HG03139 (cell line): ENCODE measurements at regions not wholly inside any gene's neighbourhood (a gene's known extent, or its start where the extent isn't known, plus 50 kb on each side); places are given as distances from the start of the nearest gene placed in this dataset.
"Not testable (repeated sequence)": the region's sequence is repeated elsewhere in the genome, so short reads cannot be mapped to it uniquely, and the experiment has no call there.

Experiments
- ATAC-seq: cut with Tn5 transposase; IDR thresholded peaks from one replicate; pipeline ENCODE4 v1.9.1; 2021; ENCODE audit not compliant: unreplicated experiment

GRCh38 chr6:84975316-84975715 lies 210.9 kb upstream of the TBX18 start:
- no peak for ATAC-seq

- ATAC-seq = no peak
Measured at GRCh38 chr6:84973606-84974005, 209.2 kb upstream of the TBX18 start.

DNA sequence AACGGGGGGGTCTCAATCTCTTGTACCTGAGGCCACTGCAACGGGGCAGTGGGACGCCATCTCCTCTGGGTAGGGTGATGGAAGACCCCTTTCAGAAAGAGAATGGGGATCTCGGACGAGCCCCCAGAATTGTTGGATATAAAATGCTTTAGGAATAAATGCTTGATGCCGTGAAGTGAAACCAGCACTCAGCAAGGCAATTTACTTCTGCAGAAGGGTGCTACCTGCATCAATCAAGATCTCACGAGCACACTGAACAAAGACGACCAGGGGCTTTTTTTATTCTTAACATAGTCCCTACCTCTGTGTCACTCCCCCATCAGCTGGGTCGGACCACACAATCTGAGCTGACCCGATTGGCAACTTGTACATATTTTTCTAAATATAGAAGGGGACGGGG lies 203.6 kb upstream of the TBX18 start:
- ATAC-seq = no peak

GRCh38 chr6:84967389-84967788 lies 203.0 kb upstream of the TBX18 start:
- ATAC-seq = no peak

DNA sequence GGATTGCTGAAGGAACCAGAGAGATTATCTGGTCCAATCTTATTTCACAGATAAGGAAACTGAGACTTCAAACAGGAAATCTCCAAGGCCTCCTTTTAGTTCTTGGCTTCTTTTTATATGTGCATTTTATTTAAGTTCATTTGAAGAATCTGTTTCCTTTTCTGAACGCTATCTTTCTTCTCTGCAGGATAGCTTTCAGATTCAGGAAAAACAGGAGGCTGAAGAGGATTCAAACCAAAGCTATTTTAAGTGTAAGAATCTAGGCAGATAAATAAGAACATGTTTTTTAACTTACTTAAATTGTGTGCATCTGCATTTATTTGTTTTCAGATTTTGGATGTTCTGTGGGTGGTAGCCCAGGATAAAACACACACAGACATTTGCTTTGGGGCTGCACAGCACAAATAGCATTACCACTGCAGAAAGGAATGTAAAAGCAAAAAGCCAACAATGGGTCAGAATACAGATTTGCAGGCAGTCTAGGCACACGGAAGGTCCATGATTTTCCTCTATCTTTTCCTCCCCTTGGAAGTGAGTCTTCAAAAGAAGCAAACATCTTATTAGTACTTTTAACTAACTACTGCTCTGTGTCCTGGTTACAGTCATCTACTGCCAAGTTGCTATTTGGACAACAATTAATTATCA lies 188.8 kb upstream of the TBX18 start:
- ATAC-seq = no peak

DNA sequence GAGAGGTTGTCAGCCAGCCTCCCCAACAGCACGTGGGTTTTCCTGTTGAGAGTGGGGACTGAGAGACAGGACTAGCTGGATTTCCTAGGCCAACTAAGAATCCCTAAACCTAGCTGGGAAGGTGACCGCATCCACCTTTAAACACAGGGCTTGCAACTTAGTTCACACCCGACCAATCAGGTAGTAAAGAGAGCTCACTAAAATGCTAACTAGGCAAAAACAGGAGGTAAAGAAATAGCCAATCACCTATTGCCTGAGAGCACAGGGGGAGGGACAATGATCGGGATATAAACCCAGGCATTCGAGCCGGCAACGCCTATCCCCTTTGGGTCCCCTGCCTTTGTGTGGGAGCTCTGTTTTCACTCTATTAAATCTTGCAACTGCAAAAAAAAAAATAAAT lies 180.5 kb upstream of the TBX18 start:
- ATAC-seq = not testable (repeated sequence)

GRCh38 chr6:84943905-84944304 lies 179.5 kb upstream of the TBX18 start:
- ATAC-seq = no peak

DNA sequence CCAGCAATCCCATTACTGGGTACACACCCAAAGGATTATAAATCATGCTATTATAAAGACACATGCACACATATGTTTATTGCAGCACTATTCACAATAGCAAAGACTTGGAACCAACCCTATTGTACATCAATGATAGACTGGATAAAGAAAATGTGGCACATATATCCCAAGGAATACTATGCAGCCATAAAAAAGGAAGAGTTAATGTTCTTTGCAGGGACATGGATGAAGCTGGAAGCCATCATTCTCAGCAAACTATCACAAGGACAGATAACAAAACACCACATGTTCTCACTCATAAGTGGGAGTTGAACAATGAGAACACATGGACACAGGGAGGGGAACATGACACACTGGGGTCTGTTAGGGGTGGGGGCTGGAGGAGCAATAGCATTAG lies 177.2 kb upstream of the TBX18 start:
- ATAC-seq = not testable (repeated sequence)

GRCh38 chr6:84929212-84929611 lies 164.8 kb upstream of the TBX18 start:
- ATAC-seq = no peak

- no peak for ATAC-seq
Measured at GRCh38 chr6:84927551-84927950, 163.2 kb upstream of the TBX18 start.

- ATAC-seq = no peak
Measured at GRCh38 chr6:84926189-84927155, 162.1 kb upstream of the TBX18 start.

- ATAC-seq = no peak
Measured at GRCh38 chr6:84921891-84922290, 157.5 kb upstream of the TBX18 start.

- no peak for ATAC-seq
Measured at GRCh38 chr6:84920021-84920420, 155.6 kb upstream of the TBX18 start.

GRCh38 chr6:84916704-84917103 lies 152.3 kb upstream of the TBX18 start:
- no peak for ATAC-seq

DNA sequence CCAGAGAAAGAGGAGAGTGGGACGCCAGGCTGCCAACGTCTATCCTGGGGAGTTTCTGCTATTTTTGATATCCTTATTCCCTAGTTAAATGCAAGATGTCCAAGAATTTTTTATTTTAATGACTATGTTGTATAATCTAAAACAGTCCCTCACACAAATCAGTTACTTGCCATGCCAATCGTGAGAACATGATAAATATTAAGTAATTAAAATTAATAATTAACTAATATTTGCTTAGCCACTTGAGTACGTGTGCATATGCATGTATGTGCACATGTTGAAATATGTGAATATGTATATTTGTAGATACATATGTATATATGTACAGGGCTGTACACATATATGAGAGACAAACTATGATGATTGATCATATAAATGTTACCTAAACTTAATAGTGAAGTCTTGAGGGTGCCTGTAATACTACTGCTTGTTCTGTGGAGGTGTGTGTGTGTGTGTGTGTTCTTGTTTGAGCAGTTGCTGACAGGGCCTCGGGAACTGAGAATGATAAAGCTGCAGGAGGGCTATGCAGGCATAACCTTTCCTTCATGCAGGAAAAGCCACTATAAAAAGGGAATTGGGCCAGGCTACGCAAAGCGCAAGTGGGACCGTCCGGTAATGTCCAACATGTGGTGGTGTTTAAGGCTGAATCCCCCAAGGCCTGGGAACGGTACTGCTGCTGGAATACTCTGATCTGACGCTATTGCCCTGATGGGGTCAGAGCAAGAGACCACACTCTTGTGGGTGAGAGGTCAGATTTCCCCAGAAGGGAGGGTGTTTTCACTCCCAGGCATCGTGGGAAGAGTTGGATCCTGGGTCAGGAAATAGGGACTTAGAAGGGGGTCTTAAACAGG lies 148.3 kb upstream of the TBX18 start:
- ATAC-seq = no peak

GRCh38 chr6:84910906-84911607 lies 146.7 kb upstream of the TBX18 start:
- ATAC-seq = no peak

GRCh38 chr6:84908304-84908904 lies 144.0 kb upstream of the TBX18 start:
- no peak for ATAC-seq

- ATAC-seq = no peak
Measured at GRCh38 chr6:84906514-84906913, 142.1 kb upstream of the TBX18 start.

DNA sequence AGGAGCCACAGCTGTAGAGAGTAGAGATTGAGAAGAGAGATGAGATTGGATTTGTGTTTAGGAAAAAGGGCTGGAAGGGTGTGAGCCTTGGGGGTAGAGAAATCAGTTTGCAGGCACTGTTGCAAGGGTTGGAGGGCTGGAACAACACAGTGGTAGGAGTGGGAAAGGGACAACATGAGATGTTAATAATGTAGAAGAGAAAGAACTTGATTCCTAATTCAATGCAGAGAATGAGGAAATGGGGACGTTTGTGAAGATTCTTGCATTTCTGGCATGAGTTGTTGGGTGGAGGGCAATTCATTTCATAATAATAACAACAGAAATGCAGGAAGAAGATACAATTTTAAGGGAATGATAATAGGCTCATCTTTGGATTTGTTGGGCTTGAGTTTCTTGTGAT lies 141.4 kb upstream of the TBX18 start:
- no peak for ATAC-seq

DNA sequence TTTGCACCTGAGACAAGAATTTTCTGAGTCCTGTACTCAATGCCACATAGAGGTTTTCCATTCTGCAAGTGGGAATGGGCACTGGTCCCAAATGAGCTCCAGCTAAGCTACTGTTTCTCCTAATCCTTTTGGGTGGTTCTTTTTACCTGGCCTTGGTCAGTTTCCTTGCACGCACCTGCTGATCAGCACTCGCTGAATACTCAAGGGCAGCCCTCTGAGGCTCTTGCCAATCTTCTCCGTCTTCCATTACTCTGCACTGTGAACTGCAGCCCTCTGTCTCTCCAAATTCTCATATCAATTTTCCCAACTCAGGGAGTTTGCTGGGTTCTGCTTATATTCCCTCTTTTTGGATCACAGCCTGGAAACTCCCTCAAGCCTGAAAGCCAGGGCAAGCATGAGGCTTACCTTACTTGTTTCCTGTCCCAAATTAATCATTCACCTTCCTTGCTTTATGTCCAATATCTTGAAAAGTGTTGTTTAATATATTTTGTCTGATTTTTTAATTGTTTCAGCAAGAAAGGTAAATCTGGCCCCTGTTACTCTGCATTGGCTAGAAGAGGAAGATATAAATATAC lies 138.0 kb upstream of the TBX18 start:
- no peak for ATAC-seq
